Mesothelial cell of epicardium (in vitro differentiated cells): ENCODE measurements at regions not wholly inside any gene's neighbourhood (a gene's known extent, or its start where the extent isn't known, plus 50 kb on each side); places are given as distances from the start of the nearest gene placed in this dataset.

ENCODE experiments used
- DNase-seq, 2 experiments: peaks; one replicate each; pipeline ENCODE4 v3.0.0; 2021; ENCODE audit warnings: low spot score in 2 of 2; ENCODE audit not compliant: unreplicated experiment in 2 of 2
- H3K27ac Mint-ChIP-seq: 2 replicates; pipeline ENCODE4 v1.8.0; 2021; ENCODE audit warnings: mixed read lengths
- H3K27me3 Mint-ChIP-seq: 2 replicates; pipeline ENCODE4 v1.8.0; 2021; ENCODE audit warnings: low read depth, mixed read lengths
- H3K36me3 Mint-ChIP-seq: 2 replicates; pipeline ENCODE4 v1.8.0; 2021; ENCODE audit warnings: mixed read lengths
- H3K4me1 Mint-ChIP-seq: 2 replicates; pipeline ENCODE4 v1.8.0; 2021; ENCODE audit warnings: mixed read lengths
- H3K4me3 Mint-ChIP-seq: 2 replicates; pipeline ENCODE4 v1.8.0; 2021; ENCODE audit warnings: mild to moderate bottlenecking, moderate library complexity, mixed read lengths
- H3K9me3 Mint-ChIP-seq: 2 replicates; pipeline ENCODE4 v1.8.0; 2021; ENCODE audit warnings: mixed read lengths
- TF ChIP-seq, protein P1 (sequence below): fragments of 200-600 bp; sonication (generic); IDR thresholded peaks from one replicate; pipeline ENCODE4 v1.5.0; 2021; ENCODE audit warnings: antibody characterized with exemption; ENCODE audit not compliant: unreplicated experiment

DNA sequence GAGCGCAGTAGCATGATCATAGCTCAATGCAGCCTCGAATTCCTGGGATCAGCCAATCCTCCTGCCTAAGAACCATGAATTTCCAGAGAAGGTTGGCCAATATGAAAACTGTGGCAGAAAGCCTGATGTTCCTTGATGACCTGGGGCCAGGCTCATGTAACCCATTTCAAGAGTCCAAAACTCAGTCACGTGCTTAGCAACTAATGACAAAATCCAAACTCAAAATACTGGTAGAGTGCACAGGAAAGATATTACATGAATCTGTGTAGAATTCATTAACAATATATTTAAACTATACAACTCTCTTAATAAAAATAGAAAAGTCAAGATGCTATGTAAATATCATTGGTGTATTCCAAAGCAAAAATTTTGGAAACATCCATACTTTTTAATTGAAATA, 265.7 kb upstream of the NDST3 start:
- no peak overlapping the region for H3K4me3 Mint-ChIP-seq
- H3K9me3 Mint-ChIP-seq = peaks cover 8% of the 10 kb centered on the region
- H3K27ac Mint-ChIP-seq = no peak overlapping the region
- TF ChIP-seq, protein P1, sequence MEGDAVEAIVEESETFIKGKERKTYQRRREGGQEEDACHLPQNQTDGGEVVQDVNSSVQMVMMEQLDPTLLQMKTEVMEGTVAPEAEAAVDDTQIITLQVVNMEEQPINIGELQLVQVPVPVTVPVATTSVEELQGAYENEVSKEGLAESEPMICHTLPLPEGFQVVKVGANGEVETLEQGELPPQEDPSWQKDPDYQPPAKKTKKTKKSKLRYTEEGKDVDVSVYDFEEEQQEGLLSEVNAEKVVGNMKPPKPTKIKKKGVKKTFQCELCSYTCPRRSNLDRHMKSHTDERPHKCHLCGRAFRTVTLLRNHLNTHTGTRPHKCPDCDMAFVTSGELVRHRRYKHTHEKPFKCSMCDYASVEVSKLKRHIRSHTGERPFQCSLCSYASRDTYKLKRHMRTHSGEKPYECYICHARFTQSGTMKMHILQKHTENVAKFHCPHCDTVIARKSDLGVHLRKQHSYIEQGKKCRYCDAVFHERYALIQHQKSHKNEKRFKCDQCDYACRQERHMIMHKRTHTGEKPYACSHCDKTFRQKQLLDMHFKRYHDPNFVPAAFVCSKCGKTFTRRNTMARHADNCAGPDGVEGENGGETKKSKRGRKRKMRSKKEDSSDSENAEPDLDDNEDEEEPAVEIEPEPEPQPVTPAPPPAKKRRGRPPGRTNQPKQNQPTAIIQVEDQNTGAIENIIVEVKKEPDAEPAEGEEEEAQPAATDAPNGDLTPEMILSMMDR = no peak
- no peaks in the 10 kb centered on the region for H3K27me3 Mint-ChIP-seq
- no peak for DNase-seq
- H3K4me1 Mint-ChIP-seq = peaks cover 19% of the 10 kb centered on the region
- peaks cover 2% of the 10 kb centered on the region for H3K36me3 Mint-ChIP-seq

DNA sequence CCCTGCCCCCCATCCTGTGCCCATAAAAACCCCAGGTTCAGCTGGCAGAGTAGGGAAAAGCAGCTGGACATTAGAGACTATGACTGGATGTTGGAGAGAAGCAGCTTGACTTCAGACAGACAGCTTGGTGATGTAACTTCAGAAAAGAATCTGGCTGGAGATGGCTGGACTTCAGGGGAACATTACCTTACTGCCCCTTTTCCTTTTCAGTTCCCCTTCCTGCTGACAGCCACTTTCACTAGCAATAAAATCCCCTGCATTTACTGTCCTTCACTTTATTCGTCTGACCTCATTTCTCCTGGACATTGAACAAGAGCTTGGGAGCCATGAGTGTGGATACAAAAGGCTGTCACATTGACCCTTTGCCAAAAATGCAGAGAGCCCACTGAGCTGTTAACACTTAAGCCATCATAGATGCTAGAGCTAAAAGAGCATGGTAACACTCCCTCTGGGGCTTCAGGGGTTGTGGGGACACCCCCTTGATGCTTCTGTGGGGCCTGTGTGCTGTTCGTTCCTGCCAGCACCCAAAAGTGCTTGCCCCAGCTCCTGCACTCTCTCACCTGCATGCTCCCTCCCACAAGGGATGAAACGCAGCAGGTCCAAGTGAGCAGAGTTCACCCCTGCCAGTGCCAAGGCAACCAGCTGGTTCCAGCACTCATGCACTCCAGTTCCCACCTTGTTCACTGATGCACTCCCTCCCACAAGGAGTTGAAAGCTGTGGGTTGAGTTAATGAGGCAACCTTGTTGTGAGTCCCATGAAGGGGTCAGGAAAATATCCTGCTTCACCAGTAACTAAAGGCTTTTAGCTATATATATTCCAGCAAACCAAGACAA, 263.8 kb upstream of the NDST3 start:
- peaks cover 6% of the 10 kb centered on the region for H3K9me3 Mint-ChIP-seq
- H3K4me1 Mint-ChIP-seq = peaks cover 20% of the 10 kb centered on the region
- no peaks in the 10 kb centered on the region for H3K27me3 Mint-ChIP-seq
- no peak for DNase-seq
- no peak overlapping the region for H3K4me3 Mint-ChIP-seq
- TF ChIP-seq, protein P1 = no peak
- peaks cover 6% of the 10 kb centered on the region for H3K36me3 Mint-ChIP-seq
- peak overlapping the region; percentile 8 for H3K27ac Mint-ChIP-seq

DNA sequence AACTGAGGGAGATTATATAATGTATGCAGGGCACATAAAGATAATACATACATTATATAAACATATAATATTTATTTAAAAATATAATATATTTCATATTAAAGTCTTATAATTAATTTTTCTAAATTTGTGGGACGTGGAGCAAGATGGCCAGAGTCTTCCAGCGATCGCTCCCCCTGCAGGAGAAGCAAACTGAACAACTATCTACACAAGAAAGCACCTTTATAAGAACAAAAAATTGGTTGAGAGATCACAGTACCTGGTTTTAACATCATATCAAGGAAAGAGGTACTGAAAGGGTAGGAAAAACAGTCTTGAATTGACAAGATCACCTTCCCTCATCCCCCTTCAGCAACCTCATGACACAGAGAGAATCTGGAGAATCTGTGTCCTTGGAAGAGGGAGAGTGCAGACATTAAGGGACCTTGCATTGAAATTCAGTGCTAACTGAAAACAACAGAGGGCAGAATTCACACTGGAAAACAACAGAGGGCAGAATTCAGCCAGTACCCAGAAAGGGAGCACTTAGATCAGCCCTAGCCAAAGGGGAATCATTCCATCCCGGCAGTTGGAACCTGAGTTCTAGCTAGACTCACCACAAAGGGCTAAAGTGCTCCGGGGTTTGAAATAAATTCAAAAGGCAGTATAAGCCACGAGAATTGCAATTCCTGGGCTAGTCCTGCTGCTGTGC, 262.5 kb upstream of the NDST3 start:
- H3K36me3 Mint-ChIP-seq = peaks cover 9% of the 10 kb centered on the region
- H3K9me3 Mint-ChIP-seq = peaks cover 14% of the 10 kb centered on the region
- peaks cover 19% of the 10 kb centered on the region for H3K4me1 Mint-ChIP-seq
- H3K4me3 Mint-ChIP-seq = no peak overlapping the region
- TF ChIP-seq, protein P1 = no peak
- H3K27ac Mint-ChIP-seq = no peak overlapping the region
- H3K27me3 Mint-ChIP-seq = no peaks in the 10 kb centered on the region
- DNase-seq = no peak

DNA sequence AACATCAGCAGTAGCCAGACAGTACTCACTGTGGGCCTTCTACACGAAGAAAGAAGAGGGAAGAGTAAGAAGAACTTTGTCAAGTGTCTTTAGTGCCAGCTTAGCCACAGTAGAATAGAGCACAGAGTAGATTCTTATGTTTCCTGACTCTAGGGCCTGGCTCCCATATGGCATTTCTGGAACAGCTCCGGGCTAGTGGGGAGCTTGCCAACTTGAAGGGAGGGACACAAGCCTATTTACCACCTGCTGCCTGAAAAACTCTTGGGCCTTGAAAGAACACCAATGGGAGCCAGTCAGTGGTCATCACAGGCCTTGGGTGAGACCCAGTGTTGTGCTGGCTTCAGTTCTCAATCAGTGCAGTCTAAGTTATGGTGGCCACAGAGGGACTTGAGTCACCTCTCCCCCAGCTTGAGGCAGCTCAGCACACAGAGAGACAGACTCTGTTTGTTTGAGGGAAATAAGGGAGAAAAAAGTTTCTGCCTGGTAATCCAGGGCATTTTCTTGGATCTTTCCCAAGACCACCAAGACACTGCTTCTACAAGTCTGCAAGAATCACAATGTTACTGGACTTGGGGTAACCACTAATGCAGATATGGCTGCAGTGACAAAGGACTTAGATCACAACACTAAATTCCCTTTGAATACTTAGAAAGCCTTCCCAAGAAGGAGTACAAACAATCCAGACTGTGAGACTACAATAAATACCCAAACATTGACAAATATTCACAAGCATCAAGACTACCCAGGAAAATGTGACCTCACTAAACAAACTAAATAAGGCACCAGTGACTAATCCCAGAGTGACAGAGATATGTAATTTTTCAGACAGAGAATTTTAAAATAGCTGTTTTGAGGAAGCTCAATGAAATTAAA, 261.0 kb upstream of the NDST3 start:
- H3K27ac Mint-ChIP-seq = peak overlapping the region; percentile 8
- H3K9me3 Mint-ChIP-seq = peaks cover 14% of the 10 kb centered on the region
- no peaks in the 10 kb centered on the region for H3K27me3 Mint-ChIP-seq
- DNase-seq = no peak
- peaks cover 9% of the 10 kb centered on the region for H3K36me3 Mint-ChIP-seq
- H3K4me3 Mint-ChIP-seq = no peak overlapping the region
- H3K4me1 Mint-ChIP-seq = peaks cover 24% of the 10 kb centered on the region
- TF ChIP-seq, protein P1 = no peak

DNA sequence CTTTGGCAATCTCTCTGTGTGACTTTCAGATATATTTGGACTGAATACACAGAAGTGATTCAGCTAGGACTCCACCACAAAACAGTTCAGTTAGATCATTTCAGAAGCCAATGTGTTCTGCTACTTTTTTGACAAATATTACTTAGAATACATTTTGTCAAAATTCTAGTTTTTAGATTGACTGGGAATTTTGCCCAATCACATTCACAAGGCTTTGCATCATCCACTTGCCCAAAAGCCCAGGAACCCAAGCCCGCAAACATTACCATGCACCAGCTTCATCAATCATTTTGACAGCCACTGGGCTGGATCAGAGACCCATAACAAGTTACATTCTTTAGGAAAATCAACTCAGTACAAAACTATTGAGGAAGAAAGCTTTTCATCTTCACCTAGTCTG, 256.6 kb upstream of the NDST3 start:
- Mint-ChIP-seq H3K27me3 (no peaks in the 10 kb centered on the region), H3K27ac (no peak overlapping the region), H3K4me1 (peaks cover 15% of the 10 kb centered on the region), H3K36me3 (peaks cover 9% of the 10 kb centered on the region), H3K9me3 (peaks cover 14% of the 10 kb centered on the region), H3K4me3 (no peak overlapping the region)
- DNase-seq = no peak
- TF ChIP-seq, protein P1 = no peak
